NOMO-1 treated with dmso at 0.1 percent for 144 hours (cell line): ENCODE measurements at regions not wholly inside any gene's neighbourhood (a gene's known extent, or its start where the extent isn't known, plus 50 kb on each side); places are given as distances from the start of the nearest gene placed in this dataset.
"Not testable (repeated sequence)": the region's sequence is repeated elsewhere in the genome, so short reads cannot be mapped to it uniquely, and the experiment has no call there.

ENCODE experiments used
- DNase-seq: peaks from one replicate; lab custom pipeline; 2025; ENCODE audit not compliant: unreplicated experiment; lab: John Stamatoyannopoulos, UW

- DNase-seq = no peak
Measured at GRCh38 chr11:92045301-92045700, 179.3 kb upstream of the FAT3 start.

GRCh38 chr11:92035488-92035887 lies 189.1 kb upstream of the FAT3 start:
- DNase-seq = no peak

GRCh38 chr11:92027136-92027535 lies 197.5 kb upstream of the FAT3 start:
- not testable (repeated sequence) for DNase-seq

DNA sequence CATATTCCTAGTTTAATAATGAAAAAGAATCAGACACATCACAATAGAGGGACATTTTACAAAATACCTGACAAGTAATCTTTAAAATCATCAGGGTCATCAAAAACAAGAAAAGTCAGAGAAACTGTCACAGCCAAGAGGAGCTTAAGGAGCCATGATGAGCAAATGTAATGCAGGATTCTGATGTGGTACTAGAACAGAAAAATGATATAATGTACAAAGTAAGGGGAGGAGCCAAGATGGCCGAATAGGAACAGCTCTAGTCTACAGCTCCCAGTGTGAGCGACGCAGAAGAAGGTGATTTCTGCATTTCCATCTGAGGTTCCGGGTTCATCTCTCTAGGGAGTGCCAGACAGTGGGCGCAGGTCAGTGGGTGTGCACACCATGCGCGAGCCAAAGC lies 198.0 kb upstream of the FAT3 start:
- DNase-seq = no peak

DNA sequence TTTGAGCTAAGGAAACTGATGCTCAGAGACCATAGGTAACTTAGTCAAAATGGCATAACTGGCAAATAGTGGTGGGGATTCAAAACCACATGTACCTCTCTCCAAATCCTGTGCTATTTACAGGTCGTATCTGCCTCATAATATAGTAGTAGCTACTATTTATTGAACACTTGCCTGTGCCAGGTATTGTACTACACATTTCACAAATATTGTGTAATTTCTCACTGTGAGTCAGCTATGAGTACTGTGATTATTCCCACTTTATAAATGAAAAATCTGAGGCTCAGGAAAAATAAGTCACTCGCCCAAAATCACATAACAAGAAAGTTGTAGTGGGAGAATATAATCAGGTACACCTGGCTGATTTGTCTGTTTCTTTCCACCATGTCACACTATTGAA lies 199.8 kb upstream of the FAT3 start:
- DNase-seq = no peak

DNA sequence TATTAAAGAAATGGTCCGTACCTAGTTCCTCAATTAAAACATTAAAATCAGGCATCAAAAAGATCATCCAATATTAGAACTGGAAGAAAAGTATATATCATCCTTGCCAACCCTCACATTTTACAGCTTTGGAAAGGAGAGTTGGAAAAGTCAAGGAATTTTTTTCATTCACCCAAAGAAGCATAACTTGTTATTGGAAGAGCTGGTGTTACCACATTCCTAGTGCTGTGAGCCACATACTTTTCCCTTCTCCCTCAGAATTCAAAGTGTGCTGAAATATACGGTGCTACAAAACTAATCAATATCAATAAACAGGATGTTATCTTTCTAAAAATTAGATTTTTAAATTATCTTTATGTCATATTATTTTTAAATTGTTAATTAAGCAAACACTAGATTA lies 202.1 kb upstream of the FAT3 start:
- DNase-seq = no peak

GRCh38 chr11:92018332-92018731 lies 206.3 kb upstream of the FAT3 start:
- no peak for DNase-seq

- DNase-seq = no peak
Measured at GRCh38 chr11:92008249-92008648, 216.4 kb upstream of the FAT3 start.

DNA sequence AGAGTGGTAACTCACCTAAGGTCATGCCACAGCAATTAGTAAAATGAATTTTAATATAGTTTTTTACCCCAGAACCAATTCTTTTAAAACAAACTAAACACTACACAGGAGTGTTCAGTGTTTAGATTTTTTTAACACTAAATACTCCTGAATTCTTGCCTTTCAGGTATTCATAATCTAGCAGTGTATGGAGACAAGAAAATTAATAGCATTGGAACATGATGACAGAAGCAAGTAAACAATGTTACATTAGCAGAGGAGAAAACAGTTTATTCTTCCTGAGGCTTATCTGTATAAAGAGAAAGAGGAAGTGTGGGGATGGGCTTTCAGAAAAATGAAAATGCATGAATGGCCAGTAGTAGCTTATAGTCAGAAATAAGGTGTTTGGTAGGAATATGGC lies 222.1 kb upstream of the FAT3 start:
- no peak for DNase-seq

DNA sequence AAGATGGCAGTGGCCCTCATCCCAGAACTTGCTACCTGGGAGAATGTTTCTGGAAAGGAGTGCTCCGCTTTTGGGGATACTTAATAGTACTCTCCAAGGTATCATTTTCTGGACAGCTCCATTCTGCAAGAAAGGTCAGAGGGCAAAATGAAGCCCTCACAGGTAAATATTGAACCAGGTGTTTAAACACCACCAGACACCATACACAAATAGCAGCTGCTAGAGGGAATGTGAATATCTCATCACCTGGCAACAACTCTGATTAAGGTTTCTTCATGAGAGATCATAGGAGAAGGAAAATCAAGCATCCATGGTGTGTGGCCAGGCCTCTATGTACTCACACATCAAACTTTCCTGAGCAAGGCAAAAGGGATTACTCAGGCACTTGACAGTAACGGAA lies 226.1 kb upstream of the FAT3 start:
- no peak for DNase-seq

DNA sequence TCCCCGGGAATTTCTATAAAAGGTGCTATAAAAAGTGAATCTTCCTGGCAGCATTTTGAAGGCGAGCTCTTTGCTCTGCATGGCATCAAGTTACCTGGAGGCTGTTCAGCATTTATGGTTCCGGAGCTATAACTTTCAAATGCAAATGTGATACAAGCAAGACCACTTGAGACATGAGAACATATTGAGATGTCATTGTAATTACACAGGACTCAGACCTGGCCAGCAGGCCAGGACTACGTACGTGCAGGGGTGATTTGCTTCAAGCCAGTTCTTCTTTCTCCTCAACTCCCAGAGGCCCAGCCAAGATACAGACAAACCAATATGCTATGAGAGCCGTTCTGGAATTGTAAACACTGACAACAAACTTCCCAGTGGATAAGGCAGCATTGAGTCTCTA lies 227.4 kb upstream of the FAT3 start:
- no peak for DNase-seq

DNA sequence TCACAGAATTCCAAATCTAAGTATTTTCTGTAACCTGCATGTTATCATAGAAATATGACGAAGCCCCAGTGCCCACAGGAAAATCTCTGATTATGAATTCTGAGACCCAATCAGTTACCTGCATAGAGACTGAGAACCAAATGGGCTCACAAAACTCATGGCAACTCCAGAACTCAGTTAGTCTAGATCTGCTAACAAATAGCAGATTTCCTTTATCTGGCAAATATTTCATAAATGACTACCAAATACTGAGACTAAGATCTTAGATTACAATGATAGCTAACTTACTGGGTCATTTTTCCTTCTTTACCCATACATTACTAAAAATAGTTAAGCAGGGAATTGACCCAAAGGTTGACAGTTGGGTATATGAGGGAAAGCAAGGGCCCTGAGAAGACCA lies 228.1 kb upstream of the FAT3 start:
- no peak for DNase-seq

DNA sequence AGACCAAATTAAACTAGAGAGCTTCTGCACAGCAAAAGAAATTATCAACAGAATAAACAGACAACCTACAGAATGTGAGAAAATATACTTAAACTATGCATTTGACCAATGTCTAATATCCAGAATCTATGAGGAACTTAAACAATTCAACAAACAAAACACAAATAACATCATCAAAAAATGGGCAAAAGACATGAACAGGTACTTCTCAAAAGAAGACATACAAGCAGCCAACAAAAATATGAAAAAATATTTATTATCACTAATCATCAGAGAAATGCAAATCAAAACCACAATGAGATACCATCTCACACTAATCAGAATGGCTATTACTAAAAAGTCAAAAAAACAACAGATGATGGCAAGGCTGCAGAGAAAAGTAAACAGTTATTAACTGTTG lies 236.2 kb upstream of the FAT3 start:
- DNase-seq = not testable (repeated sequence)

DNA sequence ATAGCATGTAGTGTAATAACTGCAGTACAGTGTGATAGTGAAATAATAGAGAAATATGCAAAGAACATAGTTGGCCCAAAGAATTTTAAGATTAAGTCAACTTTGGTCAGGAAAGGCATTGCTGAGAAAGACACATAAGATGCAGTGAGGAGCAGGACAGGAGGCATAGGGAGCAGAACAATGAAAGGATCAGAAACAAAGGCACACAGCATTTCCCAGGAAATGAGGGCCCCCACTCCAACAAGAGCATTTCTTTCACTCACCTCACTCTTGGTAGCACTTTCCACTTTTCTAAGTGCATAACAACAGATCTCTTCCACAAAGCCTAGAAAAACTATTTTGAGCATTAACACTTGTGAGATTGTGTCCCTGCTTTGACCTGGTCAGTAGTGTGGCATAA lies 238.4 kb upstream of the FAT3 start:
- no peak for DNase-seq

DNA sequence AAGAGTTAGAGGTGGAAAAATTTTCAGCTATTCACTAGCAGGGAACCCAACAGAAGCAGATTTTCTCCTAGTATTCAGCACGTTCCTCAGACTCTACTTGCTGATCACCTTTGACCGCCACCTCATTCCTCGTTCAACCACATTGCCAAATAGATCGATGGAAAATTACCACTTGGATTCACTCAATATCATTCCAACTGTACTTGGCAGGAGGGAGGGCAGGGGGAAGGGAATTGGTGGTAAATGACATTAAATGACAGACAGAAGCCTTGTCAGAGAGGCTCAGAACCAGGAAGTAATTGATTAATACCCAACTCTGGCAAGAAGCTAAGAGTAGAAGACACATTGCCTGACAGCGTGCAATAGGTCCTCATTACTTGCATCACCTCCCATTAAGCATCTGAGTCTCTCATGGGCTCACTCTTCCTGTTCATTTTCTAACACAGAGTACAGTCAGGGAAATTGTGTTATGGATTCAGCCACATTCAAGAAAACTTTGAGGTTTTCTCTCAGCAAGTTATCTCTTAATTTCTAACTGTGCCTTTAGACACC lies 240.5 kb upstream of the FAT3 start:
- DNase-seq = no peak

DNA sequence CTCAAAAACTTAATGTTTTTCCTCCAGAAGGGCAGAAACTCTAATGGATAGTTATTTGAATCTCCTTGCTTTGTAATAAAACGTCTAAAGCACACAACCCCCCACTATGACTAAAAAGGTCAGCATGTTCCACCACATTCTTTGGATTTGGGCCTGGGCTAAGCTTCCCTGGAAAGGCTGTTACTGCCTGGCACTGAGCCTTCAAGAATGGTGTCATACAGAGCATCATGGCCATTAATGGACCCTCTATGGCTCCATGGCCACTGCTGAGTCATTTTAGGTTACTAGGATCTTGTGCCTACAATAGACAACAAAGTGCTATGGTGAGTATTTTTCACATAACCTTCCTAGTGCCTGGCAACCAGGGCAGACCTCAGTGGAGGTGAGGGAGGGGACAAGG lies 242.6 kb upstream of the FAT3 start:
- DNase-seq = no peak

DNA sequence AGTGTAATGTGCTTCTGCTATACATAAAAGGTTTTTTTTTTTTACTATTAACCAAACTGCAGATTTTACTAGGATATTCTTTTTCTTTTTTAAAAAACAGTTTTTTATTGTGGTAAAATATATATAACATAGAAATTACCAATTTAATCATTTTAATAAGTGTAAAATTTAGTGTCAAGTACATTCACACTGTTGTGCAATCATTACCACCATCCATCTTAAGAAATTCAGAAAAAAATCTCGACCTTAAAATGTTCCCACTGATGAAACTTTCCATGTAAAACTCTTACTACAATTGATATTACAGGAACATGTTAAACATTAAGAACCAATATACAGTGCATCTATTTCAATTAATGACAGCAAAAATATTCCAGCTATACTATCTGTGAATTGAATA lies 244.8 kb upstream of the FAT3 start:
- DNase-seq = no peak

DNA sequence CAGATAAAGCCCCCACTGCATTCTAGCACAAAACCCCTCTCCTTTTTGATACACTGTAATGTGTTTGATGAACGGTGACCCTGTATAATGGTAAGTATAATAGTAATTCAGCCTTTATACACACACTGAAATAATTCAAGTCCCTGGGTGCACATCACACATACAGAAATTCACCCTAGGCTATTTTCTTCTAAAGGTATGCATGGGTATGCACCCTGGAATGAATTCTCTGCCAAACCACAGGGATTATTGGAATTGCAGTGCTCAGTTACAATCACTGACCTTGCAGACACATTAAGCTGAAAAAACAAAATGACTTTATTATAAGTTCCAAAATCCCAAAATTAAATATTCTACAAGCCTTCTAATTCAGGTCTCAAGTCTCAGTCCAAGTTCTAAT lies 245.9 kb upstream of the FAT3 start:
- DNase-seq = no peak

- DNase-seq = no peak
Measured at GRCh38 chr11:91972665-91973266, 251.9 kb upstream of the FAT3 start.

DNA sequence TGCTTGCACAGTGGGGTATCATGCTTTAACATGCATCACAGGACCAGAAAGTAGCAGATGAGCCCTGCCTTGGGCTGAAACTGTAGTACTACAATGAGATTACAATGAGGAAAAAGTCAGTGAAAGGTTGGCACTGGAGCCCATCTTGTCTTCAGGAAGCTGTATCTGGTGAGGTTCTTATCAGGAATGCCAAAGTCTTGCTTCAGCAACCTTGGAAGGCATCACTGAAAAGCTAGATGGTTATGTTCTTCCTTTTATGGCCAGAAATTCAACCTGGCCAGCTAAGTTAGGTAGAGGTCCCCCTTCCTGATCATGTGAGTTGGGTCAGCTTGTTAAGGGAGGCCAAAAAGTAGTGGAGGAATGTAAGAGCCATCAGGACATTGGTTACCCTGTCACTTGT lies 254.0 kb upstream of the FAT3 start:
- no peak for DNase-seq

- DNase-seq = no peak
Measured at GRCh38 chr11:91969486-91969885, 255.1 kb upstream of the FAT3 start.

DNA sequence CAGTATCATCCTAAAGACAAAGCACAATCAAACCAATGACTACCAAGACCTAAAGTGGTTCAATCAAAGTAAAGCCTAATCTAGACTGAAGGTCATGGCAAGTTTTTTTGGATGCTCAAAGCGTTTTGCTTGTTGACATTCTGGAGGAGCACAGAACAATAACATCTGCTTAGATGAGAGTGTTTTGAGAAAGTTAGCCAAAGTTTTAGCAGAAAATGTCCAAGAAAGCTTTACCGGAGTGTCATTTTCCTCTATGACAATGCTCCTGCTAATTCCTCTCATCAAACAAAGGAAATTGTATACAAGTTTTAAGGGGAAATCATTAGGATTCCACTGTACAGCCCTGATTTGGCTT lies 256.9 kb upstream of the FAT3 start:
- no peak for DNase-seq

GRCh38 chr11:91967026-91967690 lies 257.5 kb upstream of the FAT3 start:
- DNase-seq = no peak
